ENCODE measurements at regions not wholly inside any gene's neighbourhood (a gene's known extent, or its start where the extent isn't known, plus 50 kb on each side); places are given as distances from the start of the nearest gene placed in this dataset.
"Not testable (repeated sequence)": the region's sequence is repeated elsewhere in the genome, so short reads cannot be mapped to it uniquely, and the experiment has no call there.

- no peak for DNase-seq
Observed at GRCh38 chr9:101840694-101841188, 102.3 kb upstream of the GRIN3A start.

- DNase-seq = not testable (repeated sequence)
Observed at GRCh38 chr9:101838988-101839387, 100.5 kb upstream of the GRIN3A start.

GRCh38 chr9:101836021-101836420 lies 97.6 kb upstream of the GRIN3A start:
- no peak for DNase-seq

- DNase-seq = no peak
Observed at GRCh38 chr9:101832486-101832885, 94.0 kb upstream of the GRIN3A start.

GRCh38 chr9:101821450-101821849 lies 83.0 kb upstream of the GRIN3A start:
- DNase-seq = not testable (repeated sequence)

- not testable (repeated sequence) for DNase-seq
Observed at GRCh38 chr9:101820983-101821382, 82.5 kb upstream of the GRIN3A start.

- no peak for DNase-seq
Observed at GRCh38 chr9:101814064-101814463, 75.6 kb upstream of the GRIN3A start.

- not testable (repeated sequence) for DNase-seq
Observed at GRCh38 chr9:101807879-101808278, 69.4 kb upstream of the GRIN3A start.

- DNase-seq = no peak
Observed at GRCh38 chr9:101796044-101796443, 57.6 kb upstream of the GRIN3A start.

- DNase-seq = no peak
Observed at GRCh38 chr9:101795147-101795546, 56.7 kb upstream of the GRIN3A start.

GRCh38 chr9:101792475-101792874 lies 54.0 kb upstream of the GRIN3A start:
- DNase-seq = no peak

- DNase-seq = peak; percentile 71 to 76
Observed at GRCh38 chr9:101791938-101792337, 53.5 kb upstream of the GRIN3A start.

- no peak for DNase-seq
Observed at GRCh38 chr9:101791533-101791932, 53.1 kb upstream of the GRIN3A start.
